ENCODE measurements at regions not wholly inside any gene's neighbourhood (a gene's known extent, or its start where the extent isn't known, plus 50 kb on each side); places are given as distances from the start of the nearest gene placed in this dataset.

DNA sequence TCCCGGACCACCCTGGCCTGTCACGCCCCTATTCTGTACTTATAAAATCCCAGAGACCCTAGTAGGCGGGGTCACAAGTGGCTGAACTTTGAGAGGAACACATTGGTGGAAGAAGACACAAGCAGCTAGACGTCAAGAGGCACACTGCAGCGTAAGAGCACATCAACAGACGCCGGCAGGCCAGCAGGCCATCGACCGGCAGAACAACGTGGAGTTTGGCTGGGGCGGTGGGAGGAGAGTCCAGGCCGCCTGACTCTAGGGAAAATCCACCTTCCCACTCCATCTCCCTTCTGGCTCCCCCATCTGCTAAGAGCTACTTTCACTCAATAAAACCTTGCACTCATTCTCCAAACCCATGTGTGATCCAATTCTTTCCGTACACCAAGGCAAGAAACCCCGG is 601.8 kb upstream of the CDH2 start:
- Histone ChIP-seq H3K4me3 (no peak overlapping the region), H3K27ac (no peak overlapping the region), H3K9me3 (no peaks in the 10 kb centered on the region), H3K4me1 (no peaks in the 10 kb centered on the region), H3K4me2 (no peak overlapping the region)
- CTCF ChIA-PET, result no interaction called here
- ATAC-seq (no peak), DNase-seq (ENCODE audit: low read depth in 1 of 2, low spot score in 1 of 2) (no peak), FAIRE-seq (no peak)
- 66% methylated on average over 13 of the region's 14 CpGs for WGBS (ENCODE audit: missing lambda C conversion rate)
- TF ChIP-seq POLR2AphosphoS2 (conservative IDR thresholded peaks at IDR 0.05; ENCODE audit: low read length) (no peak), NPAS2 (CRISPR knock-in tag; IDR thresholded peaks at IDR 0.05; ENCODE audit: borderline replicate concordance) (no peak), HEYL (CRISPR knock-in tag; IDR thresholded peaks at IDR 0.05) (no peak), EHMT2 (IDR thresholded peaks at IDR 0.05; ENCODE audit: low read depth) (no peak), RAD21 (conservative IDR thresholded peaks at IDR 0.05 in 1 of 2, IDR thresholded peaks at IDR 0.05 in 1 of 2) (no peak), CBX8 (IDR thresholded peaks at IDR 0.05) (no peak), CEBPB (IDR thresholded peaks at IDR 0.05) (no peak), MYC (IDR thresholded peaks at IDR 0.05; ENCODE audit: borderline replicate concordance, low read length) (no peak), HDAC2 (IDR thresholded peaks at IDR 0.05) (no peak), GATA3 (IDR thresholded peaks at IDR 0.05; ENCODE audit: borderline replicate concordance) (no peak), RNF2 (IDR thresholded peaks at IDR 0.05; ENCODE audit: borderline replicate concordance, low read depth) (no peak)
- TF ChIP-seq, protein P1, sequence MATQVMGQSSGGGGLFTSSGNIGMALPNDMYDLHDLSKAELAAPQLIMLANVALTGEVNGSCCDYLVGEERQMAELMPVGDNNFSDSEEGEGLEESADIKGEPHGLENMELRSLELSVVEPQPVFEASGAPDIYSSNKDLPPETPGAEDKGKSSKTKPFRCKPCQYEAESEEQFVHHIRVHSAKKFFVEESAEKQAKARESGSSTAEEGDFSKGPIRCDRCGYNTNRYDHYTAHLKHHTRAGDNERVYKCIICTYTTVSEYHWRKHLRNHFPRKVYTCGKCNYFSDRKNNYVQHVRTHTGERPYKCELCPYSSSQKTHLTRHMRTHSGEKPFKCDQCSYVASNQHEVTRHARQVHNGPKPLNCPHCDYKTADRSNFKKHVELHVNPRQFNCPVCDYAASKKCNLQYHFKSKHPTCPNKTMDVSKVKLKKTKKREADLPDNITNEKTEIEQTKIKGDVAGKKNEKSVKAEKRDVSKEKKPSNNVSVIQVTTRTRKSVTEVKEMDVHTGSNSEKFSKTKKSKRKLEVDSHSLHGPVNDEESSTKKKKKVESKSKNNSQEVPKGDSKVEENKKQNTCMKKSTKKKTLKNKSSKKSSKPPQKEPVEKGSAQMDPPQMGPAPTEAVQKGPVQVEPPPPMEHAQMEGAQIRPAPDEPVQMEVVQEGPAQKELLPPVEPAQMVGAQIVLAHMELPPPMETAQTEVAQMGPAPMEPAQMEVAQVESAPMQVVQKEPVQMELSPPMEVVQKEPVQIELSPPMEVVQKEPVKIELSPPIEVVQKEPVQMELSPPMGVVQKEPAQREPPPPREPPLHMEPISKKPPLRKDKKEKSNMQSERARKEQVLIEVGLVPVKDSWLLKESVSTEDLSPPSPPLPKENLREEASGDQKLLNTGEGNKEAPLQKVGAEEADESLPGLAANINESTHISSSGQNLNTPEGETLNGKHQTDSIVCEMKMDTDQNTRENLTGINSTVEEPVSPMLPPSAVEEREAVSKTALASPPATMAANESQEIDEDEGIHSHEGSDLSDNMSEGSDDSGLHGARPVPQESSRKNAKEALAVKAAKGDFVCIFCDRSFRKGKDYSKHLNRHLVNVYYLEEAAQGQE (IDR thresholded peaks at IDR 0.05), result no peak
- TF ChIP-seq, protein P2, sequence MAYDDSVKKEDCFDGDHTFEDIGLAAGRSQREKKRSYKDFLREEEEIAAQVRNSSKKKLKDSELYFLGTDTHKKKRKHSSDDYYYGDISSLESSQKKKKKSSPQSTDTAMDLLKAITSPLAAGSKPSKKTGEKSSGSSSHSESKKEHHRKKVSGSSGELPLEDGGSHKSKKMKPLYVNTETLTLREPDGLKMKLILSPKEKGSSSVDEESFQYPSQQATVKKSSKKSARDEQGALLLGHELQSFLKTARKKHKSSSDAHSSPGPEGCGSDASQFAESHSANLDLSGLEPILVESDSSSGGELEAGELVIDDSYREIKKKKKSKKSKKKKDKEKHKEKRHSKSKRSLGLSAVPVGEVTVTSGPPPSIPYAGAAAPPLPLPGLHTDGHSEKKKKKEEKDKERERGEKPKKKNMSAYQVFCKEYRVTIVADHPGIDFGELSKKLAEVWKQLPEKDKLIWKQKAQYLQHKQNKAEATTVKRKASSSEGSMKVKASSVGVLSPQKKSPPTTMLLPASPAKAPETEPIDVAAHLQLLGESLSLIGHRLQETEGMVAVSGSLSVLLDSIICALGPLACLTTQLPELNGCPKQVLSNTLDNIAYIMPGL (CRISPR knock-in tag; IDR thresholded peaks at IDR 0.05; ENCODE audit: borderline replicate concordance), result no peak
- TF ChIP-seq, protein P3, sequence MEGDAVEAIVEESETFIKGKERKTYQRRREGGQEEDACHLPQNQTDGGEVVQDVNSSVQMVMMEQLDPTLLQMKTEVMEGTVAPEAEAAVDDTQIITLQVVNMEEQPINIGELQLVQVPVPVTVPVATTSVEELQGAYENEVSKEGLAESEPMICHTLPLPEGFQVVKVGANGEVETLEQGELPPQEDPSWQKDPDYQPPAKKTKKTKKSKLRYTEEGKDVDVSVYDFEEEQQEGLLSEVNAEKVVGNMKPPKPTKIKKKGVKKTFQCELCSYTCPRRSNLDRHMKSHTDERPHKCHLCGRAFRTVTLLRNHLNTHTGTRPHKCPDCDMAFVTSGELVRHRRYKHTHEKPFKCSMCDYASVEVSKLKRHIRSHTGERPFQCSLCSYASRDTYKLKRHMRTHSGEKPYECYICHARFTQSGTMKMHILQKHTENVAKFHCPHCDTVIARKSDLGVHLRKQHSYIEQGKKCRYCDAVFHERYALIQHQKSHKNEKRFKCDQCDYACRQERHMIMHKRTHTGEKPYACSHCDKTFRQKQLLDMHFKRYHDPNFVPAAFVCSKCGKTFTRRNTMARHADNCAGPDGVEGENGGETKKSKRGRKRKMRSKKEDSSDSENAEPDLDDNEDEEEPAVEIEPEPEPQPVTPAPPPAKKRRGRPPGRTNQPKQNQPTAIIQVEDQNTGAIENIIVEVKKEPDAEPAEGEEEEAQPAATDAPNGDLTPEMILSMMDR (IDR thresholded peaks at IDR 0.05), result no peak
- TF ChIP-seq, protein P4, sequence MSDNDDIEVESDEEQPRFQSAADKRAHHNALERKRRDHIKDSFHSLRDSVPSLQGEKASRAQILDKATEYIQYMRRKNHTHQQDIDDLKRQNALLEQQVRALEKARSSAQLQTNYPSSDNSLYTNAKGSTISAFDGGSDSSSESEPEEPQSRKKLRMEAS (IDR thresholded peaks at IDR 0.05), result no peak
- POLR2A ChIA-PET, result no interaction called here

DNA sequence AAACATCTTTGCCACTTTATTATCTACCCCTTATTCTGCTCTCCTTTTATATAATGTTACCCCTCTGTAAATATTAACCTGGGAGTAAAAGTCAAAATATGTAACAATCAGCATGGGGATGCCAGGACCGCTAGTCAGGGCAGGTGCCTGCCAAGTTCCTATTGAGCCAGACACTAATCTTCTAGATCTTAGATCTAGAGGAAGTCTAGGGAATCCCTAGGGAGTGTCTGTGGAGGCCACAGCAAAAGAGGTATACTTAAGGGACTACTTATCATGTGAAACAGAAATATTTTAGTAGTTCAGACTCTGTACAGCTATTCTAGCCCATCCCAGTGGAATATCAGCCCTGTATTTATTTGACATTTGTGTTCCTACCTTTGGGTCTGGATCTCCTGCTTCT is 600.8 kb upstream of the CDH2 start:
- DNase-seq (ENCODE audit: low read depth in 1 of 2, low spot score in 1 of 2), result no peak
- H3K4me3 ChIP-seq, result no peak overlapping the region
- no peak overlapping the region for H3K4me2 ChIP-seq
- 55% methylated on average over 1 of the region's 1 CpG for WGBS (ENCODE audit: missing lambda C conversion rate)
- TF ChIP-seq EHMT2 (IDR thresholded peaks at IDR 0.05; ENCODE audit: low read depth), result no peak
- no peak for TF ChIP-seq POLR2A (IDR thresholded peaks at IDR 0.05; ENCODE audit: low read length)
- no peak for TF ChIP-seq MAFK (IDR thresholded peaks at IDR 0.05; ENCODE audit: partially characterized antibody)
- TF ChIP-seq FOSB (CRISPR knock-in tag; IDR thresholded peaks at IDR 0.05), result no peak
- TF ChIP-seq HOXB13 (CRISPR knock-in tag; IDR thresholded peaks at IDR 0.05; ENCODE audit: low read depth), result no peak
- no peak for ATAC-seq
- H3K4me1 ChIP-seq, result no peaks in the 10 kb centered on the region
- no peak for FAIRE-seq
- H3K27ac ChIP-seq, result no peak overlapping the region
- ChIA-PET POLR2A (no interaction called here), CTCF (no interaction called here)
- no peaks in the 10 kb centered on the region for H3K9me3 ChIP-seq
